Heart left ventricle (tissue), 13 donors: ENCODE measurements at regions not wholly inside any gene's neighbourhood (a gene's known extent, or its start where the extent isn't known, plus 50 kb on each side); places are given as distances from the start of the nearest gene placed in this dataset.

ENCODE experiments used
- CTCF ChIP-seq, 12 donors: fragments of 200-600 bp; sonication (generic) in 4 of 12; IDR thresholded peaks; one replicate each; pipeline versions ENCODE4 v1.5.0 to v1.8.0; 2018 to 2022; ENCODE audit warnings: antibody characterized with exemption in 12 of 12, mild to moderate bottlenecking in 5 of 12
- POLR2A ChIP-seq, 2 donors: fragments of 450-650 bp; IDR thresholded peaks; one replicate each; pipeline ENCODE4 v1.6.1; 2017; ENCODE audit warnings: antibody characterized with exemption in 2 of 2, mild to moderate bottlenecking in 2 of 2, moderate library complexity in 2 of 2
- donor health status: ischemic (EF 13 %, LVEDD 7.1; RV severe dilation, severe dysfunction).
- donor health status: DM: no; HTN: yes; CAD: no.
- donor health status: DM: no; HTN: no; CAD: no.
- donor health status: ischemic (EF 25% LVEDD 6.9; RV normal size, moderate dysfunction).
- donor health status: ischemic (EF 25% LVEDD 5.7; RV mildly dilated, moderate dysfunction).
- donor health status: ischemic (EF 35%, LVEDD 5.7; RV mildly dilated, moderate dysfunction).
- donor health status: nonischemic (EF 11% LVEDD 7.7; RV severe dilation, severe dysfunction).
- donor health status: DM: yes; HTN: yes; CAD: no.
- donor health status: PGD.
- donor health status: ischemic (EF 29% LVEDD 5.4; RV normal size, mild dysfunction).
- donor health status: nonischemic (EF 23%, LVEDD 6.1; RV moderate dilation, normal function).

GRCh38 chr3:65005486-65005885 lies 317.7 kb upstream of the ADAMTS9 start:
- TF ChIP-seq CTCF (IDR thresholded peaks at IDR 0.05): no peak
- TF ChIP-seq POLR2A (IDR thresholded peaks at IDR 0.05): no peak
